ENCODE measurements at regions not wholly inside any gene's neighbourhood (a gene's known extent, or its start where the extent isn't known, plus 50 kb on each side); places are given as distances from the start of the nearest gene placed in this dataset.
A peak's percentile ranks its signal among the peaks of the same experiment; 100 is the strongest.

GRCh38 chr3:150098621-150099020 lies 127.9 kb upstream of the PFN2 start:
- no peak overlapping the region for H3K27ac ChIP-seq (ENCODE audit: low read length)
- no peak overlapping the region for H2AFZ ChIP-seq (ENCODE audit: low read length)
- no peak overlapping the region for H3K4me3 ChIP-seq (ENCODE audit: low read length)
- no peak overlapping the region for H3K4me2 ChIP-seq (ENCODE audit: low read length)
- no peak for ATAC-seq
- ChIA-PET CTCF (no interaction called here), POLR2A (ENCODE audit: unreplicated experiment) (no interaction called here)
- no peak for TF ChIP-seq EZH2 (IDR thresholded peaks at IDR 0.05; ENCODE audit: low read length, unreplicated experiment)
- no peak for TF ChIP-seq EZH2phosphoT487 (IDR thresholded peaks at IDR 0.05; ENCODE audit: borderline replicate concordance, low read length)
- TF ChIP-seq, protein P1, sequence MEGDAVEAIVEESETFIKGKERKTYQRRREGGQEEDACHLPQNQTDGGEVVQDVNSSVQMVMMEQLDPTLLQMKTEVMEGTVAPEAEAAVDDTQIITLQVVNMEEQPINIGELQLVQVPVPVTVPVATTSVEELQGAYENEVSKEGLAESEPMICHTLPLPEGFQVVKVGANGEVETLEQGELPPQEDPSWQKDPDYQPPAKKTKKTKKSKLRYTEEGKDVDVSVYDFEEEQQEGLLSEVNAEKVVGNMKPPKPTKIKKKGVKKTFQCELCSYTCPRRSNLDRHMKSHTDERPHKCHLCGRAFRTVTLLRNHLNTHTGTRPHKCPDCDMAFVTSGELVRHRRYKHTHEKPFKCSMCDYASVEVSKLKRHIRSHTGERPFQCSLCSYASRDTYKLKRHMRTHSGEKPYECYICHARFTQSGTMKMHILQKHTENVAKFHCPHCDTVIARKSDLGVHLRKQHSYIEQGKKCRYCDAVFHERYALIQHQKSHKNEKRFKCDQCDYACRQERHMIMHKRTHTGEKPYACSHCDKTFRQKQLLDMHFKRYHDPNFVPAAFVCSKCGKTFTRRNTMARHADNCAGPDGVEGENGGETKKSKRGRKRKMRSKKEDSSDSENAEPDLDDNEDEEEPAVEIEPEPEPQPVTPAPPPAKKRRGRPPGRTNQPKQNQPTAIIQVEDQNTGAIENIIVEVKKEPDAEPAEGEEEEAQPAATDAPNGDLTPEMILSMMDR (conservative IDR thresholded peaks at IDR 0.05; ENCODE audit: low read depth, low read length), result no peak
- DNase-seq, result no peak
- no peaks in the 10 kb centered on the region for H3K79me2 ChIP-seq (ENCODE audit: low read length)
- H3F3A ChIP-seq (ENCODE audit: low read length, unreplicated experiment), result no peaks in the 10 kb centered on the region
- H3K27me3 ChIP-seq (ENCODE audit: low read length), result no peaks in the 10 kb centered on the region
- H3K9me2 ChIP-seq (replicated peaks; ENCODE audit: low read length), result no peaks in the 10 kb centered on the region
- no TSS peak for BruUV-seq (replicated peaks)
- no peaks in the 10 kb centered on the region for H4K20me1 ChIP-seq (ENCODE audit: low read length)
- H3K36me3 ChIP-seq (ENCODE audit: low read depth, low read length), result no peaks in the 10 kb centered on the region
- H3K9me3 ChIP-seq (ENCODE audit: low read length), result peaks cover 3% of the 10 kb centered on the region
- intact Hi-C loops (cut with micrococcal nuclease), result no loop called here
- peaks cover 30% of the 10 kb centered on the region for H3K4me1 ChIP-seq (ENCODE audit: insufficient read depth, low read length)
- H3K9ac ChIP-seq (ENCODE audit: low read length), result no peak overlapping the region

GRCh38 chr3:150097588-150097890 lies 126.8 kb upstream of the PFN2 start:
- H3K4me1 ChIP-seq (ENCODE audit: insufficient read depth, low read length), result peaks cover 30% of the 10 kb centered on the region
- H3K4me2 ChIP-seq (ENCODE audit: low read length), result peak overlapping the region; percentile 15; the same call in 1 of the 2 replicates
- no TSS peak for BruUV-seq (replicated peaks)
- TF ChIP-seq, protein P1 (conservative IDR thresholded peaks at IDR 0.05; ENCODE audit: low read depth, low read length), result no peak
- TF ChIP-seq EZH2phosphoT487 (IDR thresholded peaks at IDR 0.05; ENCODE audit: borderline replicate concordance, low read length) (no peak), EZH2 (IDR thresholded peaks at IDR 0.05; ENCODE audit: low read length, unreplicated experiment) (no peak)
- no peaks in the 10 kb centered on the region for H3K9me2 ChIP-seq (replicated peaks; ENCODE audit: low read length)
- intact Hi-C loops (cut with micrococcal nuclease), result no loop called here
- POLR2A ChIA-PET (ENCODE audit: unreplicated experiment), result no interaction called here
- DNase-seq, result peak; percentile 58
- H3K36me3 ChIP-seq (ENCODE audit: low read depth, low read length), result no peaks in the 10 kb centered on the region
- CTCF ChIA-PET, result no interaction called here
- H2AFZ ChIP-seq (ENCODE audit: low read length), result no peak overlapping the region
- H3K9ac ChIP-seq (ENCODE audit: low read length), result no peak overlapping the region
- no peaks in the 10 kb centered on the region for H3F3A ChIP-seq (ENCODE audit: low read length, unreplicated experiment)
- H3K9me3 ChIP-seq (ENCODE audit: low read length), result peaks cover 3% of the 10 kb centered on the region
- no peak overlapping the region for H3K4me3 ChIP-seq (ENCODE audit: low read length)
- ATAC-seq, result peak; percentile 29
- no peaks in the 10 kb centered on the region for H3K27me3 ChIP-seq (ENCODE audit: low read length)
- no peak overlapping the region for H3K27ac ChIP-seq (ENCODE audit: low read length)
- H4K20me1 ChIP-seq (ENCODE audit: low read length), result no peaks in the 10 kb centered on the region
- no peaks in the 10 kb centered on the region for H3K79me2 ChIP-seq (ENCODE audit: low read length)

DNA sequence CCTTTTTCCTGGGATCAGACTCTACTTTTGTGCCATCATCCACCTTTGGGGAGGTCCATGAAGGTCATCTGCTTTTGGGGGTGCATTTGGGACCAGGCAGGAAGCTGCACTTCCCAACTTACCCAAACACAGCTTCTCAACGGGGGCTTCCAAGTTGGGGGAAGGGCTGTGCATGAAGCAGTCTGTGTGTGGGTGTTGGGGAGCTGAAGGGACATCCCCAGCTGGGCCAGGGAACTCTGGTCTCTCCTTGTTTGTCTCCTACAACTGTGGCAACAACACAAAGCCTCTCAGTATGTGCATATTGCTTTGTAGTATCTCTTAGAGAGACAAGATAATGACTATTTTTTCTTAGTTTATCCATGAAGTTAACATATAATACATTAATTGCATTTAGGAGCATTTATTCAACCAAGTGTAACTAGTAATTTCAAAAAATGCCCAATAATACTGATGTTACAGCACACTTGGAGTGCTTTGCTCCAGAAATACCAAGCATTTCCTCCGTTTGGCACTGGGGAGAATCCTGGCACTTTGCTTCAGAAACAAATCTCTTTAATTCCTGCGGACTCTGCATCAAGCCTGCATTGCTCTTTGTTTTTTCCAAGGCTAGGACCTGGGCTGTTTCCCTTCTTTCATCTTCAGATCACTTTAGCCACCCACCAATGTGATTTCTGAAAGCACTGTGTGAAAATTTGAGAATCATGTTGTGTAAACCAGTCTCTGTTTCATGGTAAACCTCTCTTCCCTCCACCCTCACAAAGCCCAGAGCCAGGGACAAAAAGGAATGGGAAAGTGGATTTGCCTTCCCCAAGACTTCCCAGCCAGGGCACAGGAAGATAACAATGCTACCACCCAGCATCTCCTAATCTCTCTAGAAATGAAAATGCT lies 126.2 kb upstream of the PFN2 start:
- CTCF ChIA-PET, result no interaction called here
- no peaks in the 10 kb centered on the region for H3K36me3 ChIP-seq (ENCODE audit: low read depth, low read length)
- H3K27ac ChIP-seq (ENCODE audit: low read length), result no peak overlapping the region
- no peaks in the 10 kb centered on the region for H3K79me2 ChIP-seq (ENCODE audit: low read length)
- no peaks in the 10 kb centered on the region for H3K9me2 ChIP-seq (replicated peaks; ENCODE audit: low read length)
- H4K20me1 ChIP-seq (ENCODE audit: low read length), result no peaks in the 10 kb centered on the region
- no peak overlapping the region for H2AFZ ChIP-seq (ENCODE audit: low read length)
- ATAC-seq, result no peak
- TF ChIP-seq, protein P1 (conservative IDR thresholded peaks at IDR 0.05; ENCODE audit: low read depth, low read length), result no peak
- TF ChIP-seq EZH2 (IDR thresholded peaks at IDR 0.05; ENCODE audit: low read length, unreplicated experiment) (no peak), EZH2phosphoT487 (IDR thresholded peaks at IDR 0.05; ENCODE audit: borderline replicate concordance, low read length) (no peak)
- peaks cover 30% of the 10 kb centered on the region for H3K4me1 ChIP-seq (ENCODE audit: insufficient read depth, low read length)
- no peaks in the 10 kb centered on the region for H3F3A ChIP-seq (ENCODE audit: low read length, unreplicated experiment)
- no peak overlapping the region for H3K9ac ChIP-seq (ENCODE audit: low read length)
- peaks cover 3% of the 10 kb centered on the region for H3K9me3 ChIP-seq (ENCODE audit: low read length)
- BruUV-seq (replicated peaks), result no TSS peak
- H3K4me2 ChIP-seq (ENCODE audit: low read length), result peak overlapping the region; percentile 15; the same call in 1 of the 2 replicates
- POLR2A ChIA-PET (ENCODE audit: unreplicated experiment), result no interaction called here
- no peak for DNase-seq
- no peak overlapping the region for H3K4me3 ChIP-seq (ENCODE audit: low read length)
- H3K27me3 ChIP-seq (ENCODE audit: low read length), result no peaks in the 10 kb centered on the region
- intact Hi-C loops (cut with micrococcal nuclease), result no loop called here
